ENCODE measurements at regions not wholly inside any gene's neighbourhood (a gene's known extent, or its start where the extent isn't known, plus 50 kb on each side); places are given as distances from the start of the nearest gene placed in this dataset.
"Not testable (repeated sequence)": the region's sequence is repeated elsewhere in the genome, so short reads cannot be mapped to it uniquely, and the experiment has no call there.

GRCh38 chr1:104018922-104019674 is 269.4 kb downstream of the AMY1C start:
- no peak for DNase-seq (ENCODE audit: low read depth in 1 of 2, low spot score in 1 of 2)

GRCh38 chr1:104019675-104020049 is 270.0 kb downstream of the AMY1C start:
- Histone ChIP-seq H3K27ac (no peak overlapping the region), H3K9me3 (ENCODE audit: low read depth) (no peaks in the 10 kb centered on the region), H3K27me3 (no peaks in the 10 kb centered on the region), H3K4me3 (no peak overlapping the region), H3K36me3 (no peaks in the 10 kb centered on the region), H3K4me1 (ENCODE audit: low read depth) (peaks cover 24% of the 10 kb centered on the region)
- TF ChIP-seq CTCF (IDR thresholded peaks at IDR 0.05; ENCODE audit: low read depth, low read length), result no peak
- no peak for DNase-seq (ENCODE audit: low read depth in 1 of 2, low spot score in 1 of 2)

More at GRCh38 chr1:104018922-104019674, 269.4 kb downstream of the AMY1C start:
- H3K4me3 ChIP-seq, result no peak overlapping the region
- no peaks in the 10 kb centered on the region for H3K9me3 ChIP-seq (ENCODE audit: low read depth)
- H3K27ac ChIP-seq, result no peak overlapping the region
- H3K27me3 ChIP-seq, result no peaks in the 10 kb centered on the region
- H3K36me3 ChIP-seq, result no peaks in the 10 kb centered on the region
- no peak for TF ChIP-seq CTCF (IDR thresholded peaks at IDR 0.05; ENCODE audit: low read depth, low read length)
- peaks cover 18% of the 10 kb centered on the region for H3K4me1 ChIP-seq (ENCODE audit: low read depth)

- DNase-seq (ENCODE audit: low read depth in 1 of 2, low spot score in 1 of 2), result no peak
- TF ChIP-seq CTCF (IDR thresholded peaks at IDR 0.05; ENCODE audit: low read depth, low read length), result no peak
- Histone ChIP-seq H3K27me3 (no peaks in the 10 kb centered on the region), H3K27ac (no peak overlapping the region), H3K4me3 (no peak overlapping the region), H3K4me1 (ENCODE audit: low read depth) (peaks cover 11% of the 10 kb centered on the region), H3K9me3 (ENCODE audit: low read depth) (no peaks in the 10 kb centered on the region), H3K36me3 (no peaks in the 10 kb centered on the region)
Measured at GRCh38 chr1:104028416-104029035, 278.8 kb downstream of the AMY1C start.

GRCh38 chr1:104029456-104029970 is 279.8 kb downstream of the AMY1C start:
- no peak for DNase-seq (ENCODE audit: low read depth in 1 of 2, low spot score in 1 of 2)
- no peak overlapping the region for H3K4me3 ChIP-seq
- H3K27me3 ChIP-seq, result no peaks in the 10 kb centered on the region
- no peak overlapping the region for H3K27ac ChIP-seq
- H3K4me1 ChIP-seq (ENCODE audit: low read depth), result peaks cover 2% of the 10 kb centered on the region
- H3K9me3 ChIP-seq (ENCODE audit: low read depth), result no peaks in the 10 kb centered on the region
- no peak for TF ChIP-seq CTCF (IDR thresholded peaks at IDR 0.05; ENCODE audit: low read depth, low read length)
- H3K36me3 ChIP-seq, result no peaks in the 10 kb centered on the region

- no peak for DNase-seq (ENCODE audit: low read depth in 1 of 2, low spot score in 1 of 2)
- TF ChIP-seq CTCF (IDR thresholded peaks at IDR 0.05; ENCODE audit: low read depth, low read length), result no peak
- Histone ChIP-seq H3K27ac (peak overlapping the region; percentile 72), H3K4me1 (ENCODE audit: low read depth) (peaks cover 19% of the 10 kb centered on the region), H3K36me3 (no peaks in the 10 kb centered on the region), H3K9me3 (ENCODE audit: low read depth) (no peaks in the 10 kb centered on the region), H3K4me3 (no peak overlapping the region), H3K27me3 (no peaks in the 10 kb centered on the region)
Measured at GRCh38 chr1:104056786-104057185, 307.1 kb downstream of the AMY1C start.

- H3K36me3 ChIP-seq; H3K27me3 ChIP-seq; H3K4me3 ChIP-seq; H3K9me3 ChIP-seq (ENCODE audit: low read depth): not testable (repeated sequence)
- peak in 1 of 2 donors; percentile 62 for DNase-seq (ENCODE audit: low read depth in 1 of 2, low spot score in 1 of 2)
- Histone ChIP-seq H3K27ac (peak overlapping the region; percentile 72), H3K4me1 (ENCODE audit: low read depth) (peaks cover 19% of the 10 kb centered on the region)
Measured at GRCh38 chr1:104057219-104057898, 307.7 kb downstream of the AMY1C start.

GRCh38 chr1:104061637-104062036 is 311.9 kb downstream of the AMY1C start:
- not testable (repeated sequence) for H3K4me3 ChIP-seq; DNase-seq (ENCODE audit: low read depth in 1 of 2, low spot score in 1 of 2); H3K27me3 ChIP-seq; H3K36me3 ChIP-seq; H3K9me3 ChIP-seq (ENCODE audit: low read depth); H3K27ac ChIP-seq
- H3K4me1 ChIP-seq (ENCODE audit: low read depth), result peaks cover 19% of the 10 kb centered on the region

Measured in cardiac muscle cell (in vitro differentiated cells and primary cell).